NCI-H146 treated with DMSO at 0.1 percent for 48 hours (cell line): ENCODE measurements at regions not wholly inside any gene's neighbourhood (a gene's known extent, or its start where the extent isn't known, plus 50 kb on each side); places are given as distances from the start of the nearest gene placed in this dataset.
A peak's percentile ranks its signal among the peaks of the same experiment; 100 is the strongest.

Source experiments
- DNase-seq: peaks from one replicate; lab custom pipeline; 2025; ENCODE audit not compliant: unreplicated experiment; lab: John Stamatoyannopoulos, UW

- no peak for DNase-seq
Measured at GRCh38 chr5:56518820-56519219, 285.7 kb upstream of the ANKRD55 start.

GRCh38 chr5:56517011-56517416 is 283.9 kb upstream of the ANKRD55 start:
- no peak for DNase-seq

GRCh38 chr5:56516441-56516840 is 283.3 kb upstream of the ANKRD55 start:
- no peak for DNase-seq

- DNase-seq: no peak
Measured at GRCh38 chr5:56516035-56516434, 282.9 kb upstream of the ANKRD55 start.

GRCh38 chr5:56515011-56515410 is 281.9 kb upstream of the ANKRD55 start:
- no peak for DNase-seq

- DNase-seq: no peak
Measured at GRCh38 chr5:56514245-56514644, 281.1 kb upstream of the ANKRD55 start.

GRCh38 chr5:56513141-56513540 is 280.0 kb upstream of the ANKRD55 start:
- DNase-seq: no peak

- DNase-seq: no peak
Measured at GRCh38 chr5:56512313-56512996, 279.3 kb upstream of the ANKRD55 start.

GRCh38 chr5:56511326-56511841 is 278.3 kb upstream of the ANKRD55 start:
- DNase-seq: no peak

- DNase-seq: no peak
Measured at GRCh38 chr5:56508249-56508648, 275.1 kb upstream of the ANKRD55 start.

- DNase-seq: peak; percentile 95
Measured at GRCh38 chr5:56507351-56507930, 274.3 kb upstream of the ANKRD55 start.

- no peak for DNase-seq
Measured at GRCh38 chr5:56506211-56506965, 273.3 kb upstream of the ANKRD55 start.

- DNase-seq: no peak
Measured at GRCh38 chr5:56503929-56504328, 270.8 kb upstream of the ANKRD55 start.

GRCh38 chr5:56501781-56502557 is 268.8 kb upstream of the ANKRD55 start:
- no peak for DNase-seq

GRCh38 chr5:56499901-56500300 is 266.8 kb upstream of the ANKRD55 start:
- no peak for DNase-seq

- no peak for DNase-seq
Measured at GRCh38 chr5:56499491-56499890, 266.4 kb upstream of the ANKRD55 start.

- no peak for DNase-seq
Measured at GRCh38 chr5:56498759-56499395, 265.7 kb upstream of the ANKRD55 start.

GRCh38 chr5:56496581-56497063 is 263.5 kb upstream of the ANKRD55 start:
- DNase-seq: peak; percentile 78

GRCh38 chr5:56494300-56494731 is 261.2 kb upstream of the ANKRD55 start:
- DNase-seq: no peak

- DNase-seq: no peak
Measured at GRCh38 chr5:56493766-56494165, 260.6 kb upstream of the ANKRD55 start.

- DNase-seq: no peak
Measured at GRCh38 chr5:56493308-56493707, 260.2 kb upstream of the ANKRD55 start.
